NCI-H2081 (cell line): ENCODE measurements at regions not wholly inside any gene's neighbourhood (a gene's known extent, or its start where the extent isn't known, plus 50 kb on each side); places are given as distances from the start of the nearest gene placed in this dataset.
"Not testable (repeated sequence)": the region's sequence is repeated elsewhere in the genome, so short reads cannot be mapped to it uniquely, and the experiment has no call there.

ENCODE experiments used
- DNase-seq, 2 experiments: peaks; one replicate each; lab custom pipeline; 2025; lab: John Stamatoyannopoulos, UW

DNA sequence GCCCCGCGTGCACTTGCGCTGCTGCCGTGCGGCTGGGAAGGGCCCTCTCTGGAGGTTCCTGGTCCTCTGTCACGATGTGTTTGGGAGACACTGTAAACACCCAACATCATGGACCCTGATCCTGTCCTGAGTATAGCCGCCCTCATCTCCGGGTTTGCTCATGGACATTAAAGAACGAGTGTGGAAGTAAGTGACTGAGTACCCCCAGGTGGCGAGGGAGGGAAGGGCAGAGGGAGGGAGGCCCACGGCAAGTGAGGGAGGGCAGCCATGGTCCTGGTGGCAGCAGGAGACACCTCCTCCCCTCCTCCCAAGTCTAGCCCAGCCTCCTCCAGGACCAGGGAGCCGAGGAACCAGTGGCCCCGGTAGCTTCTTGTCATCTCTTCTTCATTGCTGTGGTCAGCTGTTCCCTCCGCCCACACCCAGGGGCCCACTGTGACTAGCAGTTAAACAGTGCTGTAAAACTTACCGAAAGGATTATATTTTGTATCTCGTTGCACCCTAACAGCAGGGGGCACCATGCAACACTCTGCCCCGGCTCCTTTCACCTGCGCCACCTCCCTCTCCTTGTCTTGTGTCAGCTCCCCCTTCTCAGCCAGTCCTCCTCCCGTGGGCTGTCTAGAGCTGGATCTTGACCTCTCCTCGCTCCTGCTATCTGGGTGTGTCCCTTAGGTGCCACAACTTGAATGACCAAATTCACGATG lies 566.5 kb upstream of the B3GAT1 start:
- DNase-seq: no peak

DNA sequence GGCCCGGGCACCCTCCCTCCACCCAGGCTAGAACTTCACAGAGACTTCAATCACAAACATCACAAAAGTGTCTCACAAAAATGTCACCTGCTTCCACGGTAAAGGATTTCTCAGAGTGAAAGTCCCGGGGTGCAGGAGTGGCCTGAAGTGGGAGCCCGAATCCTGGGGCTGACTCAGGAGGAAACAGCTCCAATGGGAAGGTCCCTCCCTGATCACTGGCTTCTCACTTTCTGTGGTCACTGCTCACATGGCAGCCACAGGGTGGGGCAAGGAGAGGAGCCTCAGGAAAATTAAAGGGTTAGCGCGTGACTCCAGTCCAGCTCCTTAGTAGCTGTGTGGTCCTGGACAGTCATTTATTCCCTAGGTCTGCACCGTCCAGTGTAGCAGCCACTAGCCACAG lies 564.5 kb upstream of the B3GAT1 start:
- DNase-seq: no peak

DNA sequence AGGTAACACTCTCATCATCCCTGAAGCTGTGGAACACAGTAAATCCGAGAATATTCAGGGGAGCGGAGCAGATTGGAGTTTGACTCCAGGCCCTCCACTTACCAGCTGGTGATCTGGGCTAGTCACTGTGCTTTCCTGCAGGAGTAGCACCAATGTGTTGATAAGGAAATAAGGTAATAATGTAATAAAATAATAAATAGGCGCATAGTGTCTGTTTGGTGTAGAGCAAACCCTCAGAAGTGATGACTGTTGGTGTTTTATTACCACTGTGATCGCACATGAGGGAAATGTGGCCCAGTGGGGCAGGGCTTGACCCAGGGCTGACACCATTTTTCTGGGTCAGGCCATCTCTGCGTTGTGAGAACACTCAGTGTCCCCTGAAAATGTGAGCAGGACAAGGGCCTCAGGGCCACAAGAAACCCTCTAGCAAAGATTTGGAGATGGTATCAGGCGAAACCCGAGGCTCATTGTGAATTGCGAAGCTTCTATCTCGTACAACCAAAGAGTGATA lies 563.9 kb upstream of the B3GAT1 start:
- DNase-seq: no peak

DNA sequence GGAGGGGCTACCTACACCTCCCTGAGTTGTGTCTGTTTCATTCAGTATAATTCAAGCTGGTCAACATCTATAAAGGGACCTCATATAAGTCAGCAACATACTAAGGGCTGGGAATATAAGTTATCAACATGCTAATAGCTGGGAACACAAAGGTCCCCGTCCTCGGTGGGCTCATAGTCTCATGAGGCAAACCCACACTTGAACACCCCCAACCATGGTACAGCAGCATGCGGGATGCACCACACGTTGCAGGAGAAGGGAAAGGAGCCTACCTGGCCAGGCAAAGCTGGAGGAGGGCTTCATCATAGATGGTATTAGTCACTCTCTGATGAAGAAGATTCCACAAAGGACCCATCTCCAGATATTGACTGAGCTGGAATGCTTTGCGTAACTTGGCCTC lies 561.8 kb upstream of the B3GAT1 start:
- no peak for DNase-seq

DNA sequence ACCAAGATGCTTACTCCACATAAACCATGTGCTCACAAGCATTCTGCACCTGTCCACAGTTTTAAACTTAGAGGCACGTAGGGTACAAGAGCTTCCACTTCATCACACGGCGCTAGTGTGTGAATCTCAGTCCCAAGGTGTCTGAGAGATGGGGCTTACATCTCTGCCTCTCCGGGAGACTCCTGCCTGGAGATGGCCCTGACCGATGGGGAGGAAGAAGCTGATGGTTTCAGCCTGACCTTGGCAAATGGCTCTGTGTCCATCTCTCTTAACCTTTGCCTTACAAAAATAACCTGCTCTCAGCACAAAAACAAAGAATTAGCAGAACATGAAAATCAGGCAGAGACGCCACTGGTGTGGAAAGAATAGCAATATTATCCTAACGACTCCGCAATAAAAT lies 559.3 kb upstream of the B3GAT1 start:
- no peak for DNase-seq

DNA sequence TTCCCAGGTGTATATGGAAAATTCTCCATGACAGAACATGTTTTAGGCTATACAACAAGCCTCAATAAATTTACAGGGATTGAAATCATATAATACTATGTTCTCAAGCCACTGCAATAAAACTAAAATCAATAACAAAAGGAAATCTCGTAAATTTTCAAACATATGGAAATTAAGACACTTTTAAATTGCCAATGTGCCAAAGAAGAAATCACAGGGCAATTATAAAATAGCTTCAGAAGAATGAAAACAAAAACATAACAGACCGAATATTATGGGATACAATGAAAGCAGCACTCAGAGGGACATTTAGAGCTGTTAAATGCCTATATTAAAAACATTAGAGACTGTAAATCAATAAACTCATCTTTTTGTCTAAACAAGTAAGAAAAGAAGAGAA lies 555.7 kb upstream of the B3GAT1 start:
- DNase-seq: no peak

DNA sequence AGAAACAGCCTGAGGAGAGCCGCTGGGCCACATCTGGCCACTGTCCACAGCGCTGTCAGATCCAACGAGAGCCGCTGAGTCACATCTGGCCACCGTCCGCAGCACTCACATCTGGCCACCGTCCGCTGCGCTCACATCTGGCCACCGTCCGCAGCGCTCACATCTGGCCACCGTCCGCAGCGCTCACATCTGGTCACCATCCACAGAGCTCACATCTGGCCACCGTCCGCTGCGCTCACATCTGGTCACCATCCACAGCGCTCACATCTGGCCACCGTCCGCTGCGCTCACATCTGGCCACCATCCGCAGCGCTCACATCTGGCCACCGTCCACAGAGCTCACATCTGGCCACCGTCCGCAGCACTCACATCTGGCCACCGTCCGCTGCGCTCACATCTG lies 549.3 kb upstream of the B3GAT1 start:
- DNase-seq: not testable (repeated sequence)

DNA sequence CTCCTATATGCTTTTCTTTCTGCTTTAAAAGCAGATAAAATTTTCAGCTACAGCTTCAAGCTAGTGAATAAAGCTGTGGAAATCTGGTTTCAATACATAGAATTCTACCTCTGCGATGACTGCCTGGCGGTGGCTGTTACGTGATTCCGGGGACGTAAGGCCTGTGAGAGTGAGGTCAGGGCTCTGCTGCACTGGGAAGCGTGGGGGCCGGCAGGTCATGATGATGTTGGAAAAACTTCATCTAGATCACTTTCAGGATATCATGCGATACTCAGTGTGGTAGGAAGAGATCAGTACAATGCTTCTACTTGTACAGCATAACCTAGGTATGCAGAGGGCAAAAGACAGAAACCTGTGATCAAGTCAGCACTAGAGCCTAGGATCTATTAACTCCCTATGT lies 546.8 kb upstream of the B3GAT1 start:
- DNase-seq: no peak

DNA sequence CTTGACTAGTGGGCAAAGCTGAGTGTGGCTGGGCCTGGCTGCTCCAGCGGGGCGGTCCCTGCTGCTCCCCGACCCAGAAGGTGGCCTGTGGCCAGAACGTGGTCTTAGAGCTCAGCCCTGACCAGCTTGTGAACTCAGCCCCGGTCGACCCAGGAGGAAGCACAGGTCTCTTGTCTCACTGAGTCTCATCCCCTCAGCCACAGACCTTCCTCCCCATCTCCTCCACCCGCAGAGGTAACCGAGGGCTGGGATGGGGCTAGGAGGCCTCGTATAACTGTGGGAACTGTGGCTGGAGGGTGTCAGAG lies 546.2 kb upstream of the B3GAT1 start:
- DNase-seq: no peak

DNA sequence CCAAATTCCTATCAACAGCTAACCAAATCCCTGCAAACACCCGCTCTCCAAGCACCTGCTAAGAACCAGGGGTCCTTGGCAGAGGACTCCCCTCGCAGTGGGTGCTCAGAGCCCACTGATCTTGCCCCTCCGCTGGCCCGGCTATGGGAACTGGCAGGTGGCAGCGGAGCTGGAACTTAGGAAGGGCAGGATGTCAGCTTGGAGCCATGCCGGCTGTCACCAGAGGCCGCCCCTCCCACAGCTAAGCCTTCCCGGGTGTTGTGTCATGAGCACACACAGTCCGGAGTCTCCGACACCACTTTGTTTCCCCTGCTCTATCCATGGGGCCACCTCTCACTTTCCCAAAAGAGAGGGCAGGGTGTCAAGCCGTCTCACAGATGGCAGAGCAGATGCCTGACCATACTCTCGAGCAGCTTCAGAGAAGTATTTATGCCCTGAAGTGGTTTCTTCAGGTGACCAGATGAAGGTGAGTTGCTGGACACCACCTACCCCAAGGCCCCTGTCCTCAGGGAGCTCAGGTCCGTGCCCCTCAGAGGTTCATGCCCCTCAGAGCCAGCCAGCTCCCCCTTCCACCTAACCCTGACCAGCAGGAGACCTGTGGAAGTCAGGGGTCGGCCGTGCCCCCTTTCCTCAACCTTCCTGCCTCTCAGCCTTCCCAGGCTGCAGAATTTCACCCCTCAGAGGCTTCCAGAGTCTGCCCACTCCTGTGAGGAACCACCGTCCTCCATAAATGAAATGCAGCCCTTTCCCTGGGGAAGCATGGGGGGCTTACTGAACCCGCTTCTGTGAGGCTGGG lies 545.7 kb upstream of the B3GAT1 start:
- DNase-seq: no peak

DNA sequence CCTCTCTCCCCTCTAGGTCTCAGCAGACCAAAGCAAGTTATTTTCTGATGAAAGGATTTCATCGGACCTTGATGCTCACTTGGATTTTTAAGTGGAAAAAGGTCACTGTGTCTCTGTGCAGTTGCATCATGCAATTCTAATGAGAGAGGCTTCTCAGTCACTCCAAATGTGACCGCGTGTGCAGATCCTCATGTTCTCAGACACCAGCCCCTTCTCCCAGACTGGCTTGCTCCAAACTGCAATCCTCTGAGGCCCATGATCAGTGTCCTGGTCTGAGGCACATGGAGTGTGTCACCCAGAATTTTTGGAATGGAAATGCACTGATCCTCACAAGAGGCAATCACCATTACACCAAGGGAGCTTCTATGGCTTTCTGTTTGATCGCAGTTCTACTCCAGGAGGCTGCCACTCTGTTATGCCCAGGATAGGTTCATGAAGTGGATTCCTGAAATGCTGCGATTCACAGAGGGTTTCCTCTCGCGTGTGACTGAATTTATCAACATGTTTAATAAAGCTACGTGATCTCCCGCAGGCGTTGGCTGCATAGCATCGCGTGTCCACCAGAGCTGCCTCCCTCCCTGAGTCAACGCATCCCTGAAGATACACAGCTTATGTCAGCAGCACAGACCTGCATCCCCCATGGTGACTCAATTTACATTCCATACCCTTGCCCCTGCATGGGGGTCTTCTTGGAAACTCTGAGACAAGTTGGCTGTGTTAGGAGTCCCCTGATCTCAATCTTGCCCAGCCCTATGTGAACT lies 544.6 kb upstream of the B3GAT1 start:
- DNase-seq: no peak

DNA sequence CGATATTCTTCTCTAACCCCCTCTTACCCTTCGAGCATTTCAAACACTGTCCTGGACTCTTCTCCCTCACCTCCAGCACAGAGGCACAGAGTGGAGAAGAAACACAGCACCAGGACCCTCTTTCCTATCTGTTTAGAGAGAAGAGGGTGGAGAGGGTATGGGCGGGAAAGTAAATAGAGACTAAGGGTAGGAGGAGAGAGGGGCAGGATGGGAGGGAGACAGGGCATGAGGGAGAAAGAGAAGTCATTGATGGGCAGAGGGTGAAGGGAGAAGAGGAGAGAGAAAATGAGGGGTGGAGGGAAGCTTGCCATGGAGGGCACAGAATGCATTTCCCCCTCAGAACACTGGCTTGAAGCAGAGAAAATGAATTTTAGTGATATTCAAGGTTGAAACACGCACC lies 543.9 kb upstream of the B3GAT1 start:
- DNase-seq: not testable (repeated sequence)

DNA sequence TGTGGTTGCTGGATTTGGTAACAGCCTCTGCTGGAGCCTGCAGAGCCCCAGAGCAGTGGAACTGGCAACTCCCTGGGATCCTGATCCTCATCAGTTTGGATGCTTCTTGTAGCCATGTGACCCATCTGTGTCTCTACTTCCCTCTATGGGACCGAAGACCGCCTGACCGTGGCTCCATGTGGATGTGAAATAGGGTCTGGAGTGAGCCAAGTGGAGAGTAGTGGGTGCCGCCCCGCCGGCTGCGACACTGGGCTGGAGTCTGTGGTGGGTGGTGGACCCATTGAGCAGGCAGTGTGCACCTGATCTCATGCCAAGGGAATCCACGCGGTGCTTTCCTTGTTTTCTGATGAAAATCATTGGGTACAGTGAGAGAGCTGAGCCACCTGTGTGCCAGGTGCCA lies 543.2 kb upstream of the B3GAT1 start:
- no peak for DNase-seq

DNA sequence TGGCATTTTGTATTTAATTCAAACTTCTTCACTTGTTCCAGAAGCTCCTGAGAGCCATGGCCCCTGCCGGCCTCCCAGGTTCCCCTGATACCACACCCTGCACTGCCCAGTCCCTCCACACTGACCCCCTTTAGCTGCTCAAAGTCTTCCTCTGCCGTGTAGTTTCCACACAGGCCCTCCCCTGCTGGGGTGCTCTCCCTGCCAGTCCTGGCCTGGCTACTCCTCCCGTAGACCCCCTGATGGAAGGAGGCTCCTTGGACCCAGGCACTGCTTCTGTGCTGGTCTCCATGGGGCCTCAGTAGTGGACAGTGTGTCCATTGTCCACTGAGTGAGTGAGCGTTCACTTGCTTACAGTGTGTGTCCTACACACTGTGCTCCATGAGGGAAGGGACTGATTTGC lies 542.4 kb upstream of the B3GAT1 start:
- not testable (repeated sequence) for DNase-seq

DNA sequence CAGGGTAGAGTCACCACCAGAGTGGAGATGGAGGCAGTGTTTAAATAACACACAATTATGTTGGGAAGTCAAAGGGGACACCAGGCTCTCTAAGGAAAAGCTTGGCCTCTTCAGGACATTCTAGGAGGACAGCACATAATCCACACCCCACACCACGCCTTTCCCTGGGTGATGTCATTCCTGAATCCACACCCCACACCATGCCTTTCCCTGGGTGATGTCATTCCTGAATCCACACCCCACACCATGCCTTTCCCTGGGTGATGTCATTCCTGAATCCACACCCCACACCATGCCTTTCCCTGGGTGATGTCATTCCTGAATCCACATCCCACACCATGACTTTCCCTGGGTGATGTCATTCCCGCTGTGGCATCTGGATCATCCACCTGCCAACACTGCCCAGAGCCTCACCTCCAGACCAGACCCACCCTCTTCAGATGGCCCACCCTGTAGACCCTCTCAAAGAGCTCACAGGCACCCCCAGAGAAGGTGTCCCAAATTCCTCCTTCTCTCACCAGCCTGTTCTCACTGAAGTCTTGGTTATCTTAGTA lies 541.5 kb upstream of the B3GAT1 start:
- not testable (repeated sequence) for DNase-seq

DNA sequence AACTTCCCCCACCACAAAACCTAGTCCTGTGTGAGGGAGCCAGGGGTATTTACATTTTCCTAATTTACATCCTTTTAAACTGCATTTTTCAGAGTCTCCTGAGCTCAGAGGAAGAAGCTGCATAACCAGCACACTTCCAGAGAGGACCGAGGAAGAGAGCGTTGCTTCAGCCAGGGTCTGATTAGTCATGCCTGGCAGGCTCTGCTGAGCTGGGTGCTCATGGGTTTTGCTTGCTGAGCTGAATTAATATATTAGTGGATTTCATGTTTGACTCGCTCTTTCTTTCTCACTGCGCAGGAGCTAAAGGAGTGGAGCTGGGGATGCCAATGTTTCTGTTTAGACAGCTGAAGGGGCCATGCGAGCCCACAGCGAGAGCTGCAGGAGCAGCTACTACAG lies 539.3 kb upstream of the B3GAT1 start:
- DNase-seq: no peak

DNA sequence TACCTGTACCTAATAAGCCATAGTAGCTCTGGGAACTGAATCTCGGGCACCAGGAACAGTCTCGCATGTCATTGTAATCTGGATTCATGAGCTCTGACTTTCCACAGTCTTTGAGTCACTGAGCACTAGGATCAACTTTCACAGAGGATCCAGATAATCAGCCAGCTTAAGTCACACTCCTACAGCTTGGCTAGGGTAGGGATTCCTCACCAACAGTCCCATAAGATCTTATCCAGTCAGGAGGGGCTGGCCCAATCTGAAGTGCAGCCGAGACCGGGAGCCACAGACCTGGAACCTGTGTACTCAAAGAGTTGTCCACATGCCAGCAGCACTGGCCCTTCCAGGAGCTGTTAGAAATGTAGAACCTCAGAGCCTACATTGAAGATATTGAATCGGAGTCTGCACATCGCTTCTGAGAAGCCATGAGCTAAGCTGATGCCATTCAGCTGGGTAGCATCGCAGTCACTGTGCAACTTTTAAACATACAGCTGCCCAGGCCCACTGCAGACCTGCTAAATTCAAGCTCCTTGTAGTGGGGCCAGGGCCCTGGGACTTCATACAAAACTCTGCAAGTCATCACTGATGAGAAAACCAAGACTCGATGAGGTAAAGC lies 538.8 kb upstream of the B3GAT1 start:
- DNase-seq: no peak

DNA sequence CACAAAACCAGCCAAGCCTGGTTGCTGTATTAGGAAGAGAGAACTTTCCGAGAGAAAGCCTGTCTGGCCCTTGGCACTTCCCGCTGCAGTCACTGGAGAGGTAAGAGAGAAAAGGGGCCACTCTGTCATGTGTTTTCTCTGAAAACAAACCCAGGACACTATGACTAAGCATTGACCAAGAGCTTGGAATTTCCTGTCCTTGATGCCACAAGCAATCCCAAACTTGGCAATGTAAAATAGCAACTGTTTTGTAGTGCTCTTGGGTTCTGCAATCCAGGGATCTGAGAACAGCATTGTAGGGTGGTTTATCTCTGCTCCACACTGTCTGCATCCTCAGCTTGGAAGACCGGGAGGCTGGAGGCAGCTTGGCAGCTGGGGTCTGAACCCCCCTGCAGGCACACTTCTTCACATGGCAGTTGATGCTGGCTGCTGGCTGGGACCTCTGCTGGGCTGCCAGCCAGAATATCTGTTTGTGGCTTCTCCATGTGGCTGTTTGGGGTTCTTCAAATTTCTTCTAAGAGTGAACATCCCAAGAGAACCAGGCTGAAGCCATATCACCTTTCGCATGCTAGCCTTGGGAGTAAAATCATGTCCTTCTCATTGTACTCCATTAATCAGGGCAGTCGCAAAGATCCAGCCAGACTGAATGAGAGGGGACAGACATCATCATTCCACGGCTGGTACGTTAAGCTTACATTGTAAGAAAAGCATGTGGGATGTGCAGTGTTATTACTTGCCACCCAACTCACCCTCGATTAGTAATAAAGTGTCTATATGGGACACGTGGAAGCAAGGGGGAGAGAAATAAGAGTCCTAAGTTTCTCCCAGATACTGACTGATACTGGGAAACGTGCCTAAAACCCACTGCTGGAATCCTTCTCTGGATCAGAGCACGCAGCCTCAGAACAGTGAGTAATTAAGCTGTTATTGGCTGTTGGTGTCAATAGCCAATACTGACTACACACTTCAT lies 537.4 kb upstream of the B3GAT1 start:
- no peak for DNase-seq

DNA sequence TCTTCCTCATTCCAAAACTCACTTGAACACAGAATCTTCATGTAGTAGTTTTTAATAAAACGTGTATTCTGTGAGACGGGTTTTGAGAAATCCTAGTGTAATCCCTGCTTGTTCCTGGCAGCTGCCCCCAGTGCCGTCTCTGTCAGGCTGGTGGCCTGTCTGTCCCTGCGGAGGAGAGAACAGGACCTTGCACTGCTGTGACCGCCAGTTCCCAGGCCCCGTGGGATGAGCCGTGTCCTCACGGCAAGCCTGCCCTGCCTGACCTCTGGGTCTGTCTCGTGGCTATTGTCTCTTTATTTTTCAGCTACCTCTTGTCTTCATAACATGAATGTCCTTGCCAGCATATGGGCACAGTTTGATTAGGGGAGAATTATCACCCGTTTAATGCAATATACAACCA lies 535.5 kb upstream of the B3GAT1 start:
- no peak for DNase-seq

DNA sequence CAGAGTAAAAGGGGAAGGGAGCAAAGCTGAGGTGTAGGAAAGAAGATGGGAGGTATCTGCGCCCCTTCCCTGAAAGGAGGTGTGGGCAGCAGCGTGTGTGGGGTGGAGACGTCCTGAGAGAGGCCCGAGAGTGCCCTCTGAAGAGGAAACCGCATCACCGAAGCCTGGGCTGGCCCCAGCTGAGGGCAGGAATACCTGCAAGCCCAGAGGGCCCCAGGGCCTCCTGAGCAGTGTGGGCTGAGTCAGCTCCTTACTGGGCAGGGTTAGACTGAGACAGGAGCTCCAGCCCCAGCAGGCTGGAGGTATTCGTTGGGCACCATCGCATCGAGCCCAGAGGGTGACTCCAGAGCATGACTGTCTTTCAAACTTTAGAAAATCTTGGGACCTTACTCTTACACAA lies 534.0 kb upstream of the B3GAT1 start:
- no peak for DNase-seq

DNA sequence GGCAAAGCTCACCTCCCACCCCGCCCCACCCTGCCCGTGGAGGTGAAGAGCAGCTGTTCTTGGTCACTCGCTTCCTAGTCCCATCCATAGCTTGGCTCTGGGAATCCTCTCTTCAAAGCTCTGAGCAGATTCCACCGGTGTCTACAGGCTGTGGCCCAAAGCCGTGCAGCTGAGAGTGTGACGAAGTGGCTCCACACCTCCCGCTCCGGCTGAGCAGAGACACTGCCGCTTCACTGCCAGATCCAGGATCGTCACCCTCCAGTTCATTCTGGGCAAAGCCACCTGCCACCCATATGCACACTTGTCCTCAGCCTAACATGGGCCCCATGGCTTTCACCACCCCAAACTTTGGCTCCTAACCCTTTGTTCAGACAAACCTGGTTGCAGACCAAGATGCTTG lies 532.9 kb upstream of the B3GAT1 start:
- DNase-seq: no peak
